ENCODE measurements at regions not wholly inside any gene's neighbourhood (a gene's known extent, or its start where the extent isn't known, plus 50 kb on each side); places are given as distances from the start of the nearest gene placed in this dataset.

DNA sequence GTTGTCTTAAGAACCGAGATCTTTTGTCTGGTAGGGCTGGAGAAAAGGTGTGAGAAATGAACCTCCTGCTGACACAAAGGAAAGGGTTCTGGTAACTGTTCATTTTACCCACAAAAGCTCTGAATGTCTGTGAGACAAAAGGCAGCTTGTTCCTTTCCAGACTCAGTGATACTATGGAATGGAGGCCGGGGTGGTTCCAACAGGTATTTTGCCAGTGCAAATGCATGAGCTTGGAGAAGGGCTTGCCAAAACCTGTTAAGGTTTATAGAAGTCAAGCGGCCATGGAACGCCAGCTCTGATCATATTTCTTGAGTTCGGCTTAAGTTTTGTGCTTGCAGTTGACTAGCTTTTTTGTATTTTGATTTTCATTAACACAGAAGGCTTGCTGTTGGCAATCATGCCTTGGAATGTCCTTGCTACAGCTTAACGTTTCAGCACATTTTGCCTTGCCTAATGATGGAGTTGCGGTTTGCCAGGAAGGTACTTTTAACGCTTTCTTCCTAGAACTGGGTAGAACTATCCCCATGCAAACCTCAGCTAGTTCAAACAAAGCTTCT is 328.6 kb downstream of the PIK3R1 start:
- Histone ChIP-seq H4K20me1 (ENCODE audit: insufficient read depth, low read length) (no peaks in the 10 kb centered on the region), H3K9ac (ENCODE audit: insufficient read depth, low read length, poor library complexity, severe bottlenecking) (no peak overlapping the region), H3K4me1 (ENCODE audit: control insufficient read depth in 1 of 2, insufficient read depth in 2 of 2, low read length in 2 of 2) (no peaks in the 10 kb centered on the region), H3K27me3 (ENCODE audit: control insufficient read depth in 2 of 2, insufficient read depth in 2 of 2, low read length in 2 of 2) (no peaks in the 10 kb centered on the region), H3K36me3 (replicated peaks in 1 of 2; ENCODE audit: control insufficient read depth in 1 of 2, insufficient read depth in 2 of 2, low read length in 2 of 2) (no peaks in the 10 kb centered on the region), H3K4me3 (replicated peaks in 1 of 3; ENCODE audit: low read depth in 2 of 3, low read length in 3 of 3) (no peak overlapping the region), H3K4me2 (replicated peaks; ENCODE audit: extremely low read depth, low read length, poor library complexity, severe bottlenecking) (no peak overlapping the region), H3K9me3 (replicated peaks in 1 of 2; ENCODE audit: control insufficient read depth in 1 of 2, insufficient read depth in 1 of 2, low read length in 2 of 2) (no peaks in the 10 kb centered on the region), H3K79me2 (ENCODE audit: insufficient read depth, low read length) (no peaks in the 10 kb centered on the region), H2AFZ (ENCODE audit: insufficient read depth, low read depth, low read length, poor library complexity, severe bottlenecking) (no peak overlapping the region), H3K27ac (ENCODE audit: low read depth in 1 of 2, low read length in 2 of 2) (no peak overlapping the region)
- H3K27me3 Mint-ChIP-seq (ENCODE audit: low read depth in 3 of 3) = peaks cover 1 to 4% (median 4%) of the 10 kb centered on the region in 3 donors
- TF ChIP-seq, protein P1, sequence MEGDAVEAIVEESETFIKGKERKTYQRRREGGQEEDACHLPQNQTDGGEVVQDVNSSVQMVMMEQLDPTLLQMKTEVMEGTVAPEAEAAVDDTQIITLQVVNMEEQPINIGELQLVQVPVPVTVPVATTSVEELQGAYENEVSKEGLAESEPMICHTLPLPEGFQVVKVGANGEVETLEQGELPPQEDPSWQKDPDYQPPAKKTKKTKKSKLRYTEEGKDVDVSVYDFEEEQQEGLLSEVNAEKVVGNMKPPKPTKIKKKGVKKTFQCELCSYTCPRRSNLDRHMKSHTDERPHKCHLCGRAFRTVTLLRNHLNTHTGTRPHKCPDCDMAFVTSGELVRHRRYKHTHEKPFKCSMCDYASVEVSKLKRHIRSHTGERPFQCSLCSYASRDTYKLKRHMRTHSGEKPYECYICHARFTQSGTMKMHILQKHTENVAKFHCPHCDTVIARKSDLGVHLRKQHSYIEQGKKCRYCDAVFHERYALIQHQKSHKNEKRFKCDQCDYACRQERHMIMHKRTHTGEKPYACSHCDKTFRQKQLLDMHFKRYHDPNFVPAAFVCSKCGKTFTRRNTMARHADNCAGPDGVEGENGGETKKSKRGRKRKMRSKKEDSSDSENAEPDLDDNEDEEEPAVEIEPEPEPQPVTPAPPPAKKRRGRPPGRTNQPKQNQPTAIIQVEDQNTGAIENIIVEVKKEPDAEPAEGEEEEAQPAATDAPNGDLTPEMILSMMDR (IDR thresholded peaks at IDR 0.05) = no peak
- WGBS (ENCODE audit: insufficient coverage) = 97% methylated on average over 5 of the region's 8 CpGs
- no peak overlapping the region for H3K27ac Mint-ChIP-seq
- intact Hi-C loops (cut with micrococcal nuclease) = no loop called here
- DNase-seq = no peak
- H3K36me3 Mint-ChIP-seq = no peaks in the 10 kb centered on the region
- H3K4me1 Mint-ChIP-seq = peaks cover 4% of the 10 kb centered on the region
- H3K4me3 Mint-ChIP-seq = no peak overlapping the region
- H3K9me3 Mint-ChIP-seq = peaks cover 0 to 1% (median 0%) of the 10 kb centered on the region in 7 donors

- Mint-ChIP-seq H3K27ac (no peak overlapping the region), H3K36me3 (no peaks in the 10 kb centered on the region), H3K4me1 (peaks cover 4% of the 10 kb centered on the region), H3K9me3 (peaks cover 0 to 1% (median 0%) of the 10 kb centered on the region in 7 donors), H3K27me3 (ENCODE audit: low read depth in 3 of 3) (peaks cover 1 to 4% (median 4%) of the 10 kb centered on the region in 3 donors), H3K4me3 (no peak overlapping the region)
- intact Hi-C loops (cut with micrococcal nuclease) = no loop called here
- Histone ChIP-seq H3K9ac (ENCODE audit: insufficient read depth, low read length, poor library complexity, severe bottlenecking) (no peak overlapping the region), H4K20me1 (ENCODE audit: insufficient read depth, low read length) (no peaks in the 10 kb centered on the region), H3K4me2 (replicated peaks; ENCODE audit: extremely low read depth, low read length, poor library complexity, severe bottlenecking) (no peak overlapping the region), H3K27ac (ENCODE audit: low read depth in 1 of 2, low read length in 2 of 2) (no peak overlapping the region), H3K36me3 (replicated peaks in 1 of 2; ENCODE audit: control insufficient read depth in 1 of 2, insufficient read depth in 2 of 2, low read length in 2 of 2) (no peaks in the 10 kb centered on the region), H2AFZ (ENCODE audit: insufficient read depth, low read depth, low read length, poor library complexity, severe bottlenecking) (no peak overlapping the region), H3K4me3 (replicated peaks in 1 of 3; ENCODE audit: low read depth in 2 of 3, low read length in 3 of 3) (no peak overlapping the region), H3K9me3 (replicated peaks in 1 of 2; ENCODE audit: control insufficient read depth in 1 of 2, insufficient read depth in 1 of 2, low read length in 2 of 2) (no peaks in the 10 kb centered on the region), H3K4me1 (ENCODE audit: control insufficient read depth in 1 of 2, insufficient read depth in 2 of 2, low read length in 2 of 2) (no peaks in the 10 kb centered on the region), H3K27me3 (ENCODE audit: control insufficient read depth in 2 of 2, insufficient read depth in 2 of 2, low read length in 2 of 2) (no peaks in the 10 kb centered on the region), H3K79me2 (ENCODE audit: insufficient read depth, low read length) (no peaks in the 10 kb centered on the region)
- TF ChIP-seq, protein P1 (IDR thresholded peaks at IDR 0.05) = no peak
- WGBS (ENCODE audit: insufficient coverage) = no CpG with 5 or more reads among the region's 14 CpGs
- DNase-seq = no peak
These were observed 329.3 kb downstream of the PIK3R1 start for GRCh38 chr5:68544648-68545552.

All from CD14-positive monocyte (primary cell).